Activated naive CD8-positive, alpha-beta T cell treated with anti-CD3 and anti-CD28 coated beads, Interleukin-2, amount 50 U/mL, for 16 hours (primary cell): ENCODE measurements at regions not wholly inside any gene's neighbourhood (a gene's known extent, or its start where the extent isn't known, plus 50 kb on each side); places are given as distances from the start of the nearest gene placed in this dataset.
"Not testable (repeated sequence)": the region's sequence is repeated elsewhere in the genome, so short reads cannot be mapped to it uniquely, and the experiment has no call there.

ENCODE experiments used
- DNase-seq: peaks from one replicate; pipeline ENCODE4 v3.0.0-alpha.2; 2020; ENCODE audit warnings: low read depth, low spot score

GRCh38 chr1:193419295-193419694 is 232.9 kb upstream of the B3GALT2 start:
- DNase-seq = no peak

GRCh38 chr1:193418745-193419058 is 232.3 kb upstream of the B3GALT2 start:
- no peak for DNase-seq

DNA sequence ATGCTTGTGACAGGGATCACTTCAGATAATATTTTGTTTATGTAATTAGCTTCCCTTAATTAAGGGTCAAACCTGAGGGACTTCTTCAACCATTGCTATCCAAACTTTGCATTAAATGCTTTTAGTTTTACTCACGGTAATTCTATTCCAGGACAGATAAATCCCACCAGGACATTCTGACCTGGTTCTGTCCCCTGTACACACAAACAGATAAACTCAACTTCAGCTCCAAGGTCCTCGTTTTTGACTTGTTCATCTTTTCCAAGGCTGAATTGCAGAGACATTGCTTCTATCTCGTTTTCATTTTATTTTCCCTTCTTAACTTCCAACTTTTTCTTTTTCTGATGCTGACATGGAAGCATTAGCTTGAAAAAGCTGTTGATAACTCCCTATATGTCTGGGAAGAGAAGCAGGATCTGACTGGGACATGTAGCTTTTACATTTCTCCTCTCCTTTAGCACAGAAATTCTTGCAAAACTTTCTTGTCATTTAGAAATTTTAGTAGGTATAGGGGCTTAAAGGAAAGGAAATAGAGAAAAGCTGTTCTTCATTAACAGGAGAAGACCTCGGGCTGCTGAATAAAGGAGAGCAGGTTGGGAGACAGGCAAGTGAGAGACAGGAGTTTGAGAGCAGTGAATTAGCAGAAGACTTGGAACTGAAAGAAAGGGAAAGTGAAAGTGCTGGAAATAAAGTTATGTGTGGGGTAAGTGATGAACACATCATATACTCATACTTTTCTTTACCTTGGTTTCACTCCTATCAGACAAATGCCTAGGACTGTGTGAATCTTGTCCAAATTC is 231.7 kb upstream of the B3GALT2 start:
- no peak for DNase-seq

DNA sequence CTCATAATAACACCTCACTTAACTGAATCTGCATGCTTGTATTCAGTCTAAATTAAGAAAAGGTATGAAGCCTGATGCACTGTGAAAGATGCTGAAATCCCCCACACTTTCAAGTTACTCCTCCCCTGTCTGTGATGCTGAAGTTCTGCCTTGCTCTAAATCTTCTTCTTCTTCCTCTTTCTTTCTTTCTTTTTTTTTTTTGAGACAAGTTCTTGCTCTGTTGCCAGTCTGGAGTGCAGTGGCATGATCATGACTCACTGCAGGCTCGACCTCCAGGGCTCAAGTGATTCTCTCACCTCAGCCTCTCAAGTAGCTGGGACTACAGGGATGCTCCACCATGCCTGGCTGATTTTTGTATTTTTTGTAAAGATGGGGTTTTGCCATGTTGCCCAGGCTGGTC is 231.0 kb upstream of the B3GALT2 start:
- DNase-seq = no peak

DNA sequence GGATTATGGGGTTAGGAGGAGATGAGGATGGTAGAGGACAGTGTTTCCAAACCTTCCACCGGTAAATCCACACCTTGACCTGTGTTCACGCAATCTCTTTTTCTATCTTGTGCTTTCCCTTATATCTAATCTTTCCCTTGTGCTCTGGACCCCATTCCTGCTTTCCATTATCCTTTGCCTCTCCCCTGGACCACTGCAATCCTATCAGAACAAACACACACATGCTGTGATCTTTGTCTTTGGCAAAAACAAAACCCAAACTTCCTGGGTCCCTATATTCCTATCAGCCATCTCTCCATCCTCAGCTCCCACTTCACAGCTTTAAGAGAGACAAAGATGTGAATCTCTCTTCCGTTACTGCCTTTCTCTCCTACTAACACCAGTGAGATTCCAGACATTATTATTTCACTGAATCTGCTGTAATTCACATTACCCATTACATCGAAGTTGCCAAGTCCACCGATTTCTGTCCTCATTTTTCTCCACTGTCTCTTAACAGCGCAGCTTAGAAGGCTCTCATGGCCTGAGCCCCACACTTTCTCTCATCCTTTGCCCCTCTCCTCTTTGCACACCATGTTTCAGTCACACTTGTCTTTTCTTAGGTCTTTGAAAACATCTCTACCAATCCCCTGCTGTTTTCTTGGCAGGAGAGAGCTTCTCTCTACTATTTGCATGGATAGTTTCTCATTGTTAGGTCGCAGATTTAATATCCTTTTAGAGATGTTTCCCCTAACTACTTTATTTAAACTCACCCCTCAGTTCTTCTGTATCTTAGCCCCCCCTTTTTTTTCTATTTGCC is 230.0 kb upstream of the B3GALT2 start:
- no peak for DNase-seq

DNA sequence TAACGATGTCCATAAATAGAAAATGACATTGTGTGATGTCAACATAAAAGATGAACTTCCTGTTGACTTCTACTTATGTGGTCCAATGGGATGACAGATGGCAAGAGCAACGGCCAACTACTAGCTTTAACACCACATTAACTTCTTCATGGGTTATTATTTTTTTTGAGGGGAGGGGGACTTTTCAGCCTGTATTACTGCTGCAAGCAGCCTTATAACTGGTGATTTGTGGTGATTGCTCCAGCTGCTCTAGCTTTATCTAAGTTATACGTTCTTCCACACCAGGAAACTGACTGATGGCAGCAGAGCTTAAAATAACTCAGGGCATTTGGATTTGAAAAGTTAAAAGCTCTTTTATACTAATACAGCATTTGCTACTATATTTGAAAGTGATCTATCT is 228.8 kb upstream of the B3GALT2 start:
- no peak for DNase-seq

- DNase-seq = no peak
These were observed 227.0 kb upstream of the B3GALT2 start for GRCh38 chr1:193413376-193413775.

DNA sequence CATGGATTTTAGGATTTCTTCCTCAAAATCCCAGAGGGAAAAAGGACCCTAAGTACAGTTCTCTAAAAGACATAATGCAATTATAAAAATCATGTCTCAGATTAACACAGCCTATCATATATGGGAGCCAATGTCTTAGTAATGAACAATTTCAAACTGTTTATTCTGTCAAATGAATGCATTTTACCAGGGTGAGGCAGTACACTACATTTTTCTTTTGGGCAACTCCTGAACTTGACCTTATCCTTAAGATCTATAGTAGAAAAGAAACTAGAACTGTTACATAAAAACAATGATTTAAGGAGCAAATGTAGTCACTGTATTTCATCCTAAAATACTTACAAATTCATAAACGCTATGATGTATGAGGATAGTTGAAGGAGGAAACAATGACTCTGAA is 226.3 kb upstream of the B3GALT2 start:
- no peak for DNase-seq

GRCh38 chr1:193411714-193412113 is 225.3 kb upstream of the B3GALT2 start:
- no peak for DNase-seq

GRCh38 chr1:193411215-193411614 is 224.8 kb upstream of the B3GALT2 start:
- DNase-seq = no peak

DNA sequence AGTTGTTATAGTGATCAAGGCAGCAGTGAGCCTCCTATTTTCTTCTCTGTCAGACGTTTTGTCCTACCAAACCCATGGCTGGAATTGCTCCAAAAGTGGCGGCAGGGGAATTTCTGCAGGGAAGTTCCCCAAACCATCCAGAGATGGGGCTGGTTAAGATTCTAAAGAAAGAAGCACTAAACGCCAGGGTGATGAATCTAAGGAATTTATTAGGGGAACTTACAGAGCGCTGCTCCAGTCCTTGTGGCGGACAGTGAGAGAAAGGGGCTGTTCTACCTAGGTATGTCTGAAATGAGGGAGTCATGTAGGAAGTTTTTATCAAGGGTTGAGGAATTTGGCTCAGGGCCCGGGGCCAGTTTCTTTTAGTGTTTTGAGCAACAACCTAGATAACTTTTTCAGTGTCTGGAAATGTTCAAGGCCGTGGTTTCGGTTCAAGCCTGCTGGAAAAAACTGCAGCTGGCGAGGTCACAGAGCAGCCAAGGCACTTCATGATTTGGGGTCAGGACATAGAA is 222.4 kb upstream of the B3GALT2 start:
- no peak for DNase-seq

- no peak for DNase-seq
These were observed 220.5 kb upstream of the B3GALT2 start for GRCh38 chr1:193406901-193407300.

DNA sequence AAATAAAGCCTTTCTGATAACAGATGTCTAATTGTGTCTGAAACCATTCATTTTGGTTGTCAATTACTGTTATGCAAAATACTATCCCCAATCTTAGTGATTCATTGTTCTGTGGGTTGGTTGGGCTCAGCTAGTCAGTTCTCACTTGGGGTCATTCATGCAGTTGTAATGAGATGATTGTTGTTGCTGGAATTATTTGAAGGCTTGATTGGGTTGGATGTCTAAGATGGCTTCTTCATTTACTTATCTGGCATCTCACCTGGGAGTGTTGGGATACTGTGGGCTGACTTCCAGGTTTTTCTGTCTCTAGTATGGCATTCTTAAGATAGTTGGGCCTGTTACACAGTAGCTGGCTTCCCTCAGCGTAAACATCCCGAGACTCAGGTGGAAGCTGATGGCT is 217.8 kb upstream of the B3GALT2 start:
- DNase-seq = no peak

DNA sequence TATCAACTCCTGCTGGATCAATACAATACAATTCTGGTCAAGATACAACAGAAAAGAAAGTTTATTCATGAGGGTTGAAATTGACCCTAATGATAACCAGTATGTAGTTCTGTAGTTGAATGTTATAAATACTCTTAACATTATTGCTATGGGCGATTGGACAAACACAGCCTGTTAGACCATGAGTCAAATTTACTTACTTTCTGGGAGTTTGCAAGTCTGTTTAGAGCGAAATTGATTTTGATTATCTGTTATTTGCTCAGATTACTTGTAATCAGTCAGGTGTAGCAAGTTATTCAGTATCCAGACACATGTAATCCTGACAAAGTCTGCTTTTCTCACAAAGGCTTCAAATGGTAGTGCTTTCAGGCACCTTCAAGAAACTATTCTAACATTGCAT is 216.6 kb upstream of the B3GALT2 start:
- no peak for DNase-seq

GRCh38 chr1:193402037-193402436 is 215.6 kb upstream of the B3GALT2 start:
- no peak for DNase-seq

GRCh38 chr1:193394336-193394735 is 207.9 kb upstream of the B3GALT2 start:
- no peak for DNase-seq

GRCh38 chr1:193392686-193393085 is 206.3 kb upstream of the B3GALT2 start:
- DNase-seq = no peak

GRCh38 chr1:193388683-193389082 is 202.3 kb upstream of the B3GALT2 start:
- DNase-seq = no peak

DNA sequence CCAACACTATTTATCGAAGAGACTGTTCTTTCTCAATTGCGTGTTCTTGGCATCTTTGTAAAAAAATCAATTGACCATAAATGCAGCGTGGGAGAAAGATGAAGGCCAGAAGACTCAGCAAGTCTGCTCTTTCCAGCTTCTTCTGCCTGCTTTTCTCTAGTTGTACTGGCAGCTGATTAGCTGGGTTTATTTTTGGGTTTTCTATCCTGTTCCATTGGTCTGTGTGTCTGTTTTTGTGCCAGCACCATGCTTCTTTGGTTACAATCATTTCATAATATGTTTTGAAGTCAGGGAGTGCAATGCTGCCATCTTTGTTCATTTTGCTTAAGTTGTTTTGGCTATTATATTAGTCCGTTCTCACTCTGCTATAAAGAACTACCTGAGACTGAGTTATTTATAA is 201.8 kb upstream of the B3GALT2 start:
- DNase-seq = no peak

DNA sequence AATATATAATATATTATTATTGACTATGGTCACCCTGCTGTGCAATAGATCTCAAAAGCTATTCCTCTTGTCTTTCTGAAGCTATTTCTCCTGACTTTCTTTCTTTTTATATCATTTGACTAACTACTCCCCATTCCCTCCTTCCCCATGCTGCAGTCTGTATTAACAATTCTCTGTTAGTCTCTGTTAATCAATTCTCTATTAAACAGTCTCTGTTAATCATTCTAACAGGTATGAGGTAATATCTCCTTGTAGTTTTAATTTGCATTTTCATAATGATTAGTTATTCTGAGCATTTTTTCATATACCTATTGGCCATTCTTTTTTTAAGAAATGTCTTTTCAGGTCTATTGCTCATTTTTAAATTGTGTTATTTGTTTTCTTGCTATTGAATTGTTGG is 201.0 kb upstream of the B3GALT2 start:
- no peak for DNase-seq

GRCh38 chr1:193378451-193378850 is 192.0 kb upstream of the B3GALT2 start:
- not testable (repeated sequence) for DNase-seq

DNA sequence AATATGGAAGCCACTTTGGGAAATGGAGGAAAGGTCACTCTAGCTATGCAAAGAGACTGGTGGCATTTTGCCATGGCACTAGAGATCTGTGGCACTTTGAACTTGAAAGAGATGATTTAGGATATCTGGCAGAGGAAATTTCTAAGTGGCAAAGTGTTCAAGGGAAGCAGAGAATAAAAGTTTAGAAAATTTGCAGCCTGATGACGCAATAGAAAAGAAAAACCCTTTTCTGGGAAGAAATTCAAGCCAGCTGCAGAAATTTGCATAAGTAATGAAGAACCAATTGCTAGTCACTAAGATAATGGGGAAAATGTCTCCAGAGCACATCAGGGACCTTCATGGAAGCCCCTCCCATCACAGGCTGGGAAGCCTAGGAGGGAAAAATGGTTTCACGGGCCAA is 191.1 kb upstream of the B3GALT2 start:
- no peak for DNase-seq

GRCh38 chr1:193372553-193372952 is 186.1 kb upstream of the B3GALT2 start:
- DNase-seq = no peak
